Stimulated activated CD4-positive, alpha-beta T cell treated with anti-CD3 and anti-CD28 coated beads, Interleukin-12 subunit alpha, Interleukin-12 subunit beta, amount 100 ng/mL, for 48 hours (primary cell): ENCODE measurements at regions not wholly inside any gene's neighbourhood (a gene's known extent, or its start where the extent isn't known, plus 50 kb on each side); places are given as distances from the start of the nearest gene placed in this dataset.

Experiments
- DNase-seq, 3 donors: peaks; one replicate each; pipeline ENCODE4 v3.0.0-alpha.2; 2020; ENCODE audit warnings: low read depth in 2 of 3, low spot score in 1 of 3

DNA sequence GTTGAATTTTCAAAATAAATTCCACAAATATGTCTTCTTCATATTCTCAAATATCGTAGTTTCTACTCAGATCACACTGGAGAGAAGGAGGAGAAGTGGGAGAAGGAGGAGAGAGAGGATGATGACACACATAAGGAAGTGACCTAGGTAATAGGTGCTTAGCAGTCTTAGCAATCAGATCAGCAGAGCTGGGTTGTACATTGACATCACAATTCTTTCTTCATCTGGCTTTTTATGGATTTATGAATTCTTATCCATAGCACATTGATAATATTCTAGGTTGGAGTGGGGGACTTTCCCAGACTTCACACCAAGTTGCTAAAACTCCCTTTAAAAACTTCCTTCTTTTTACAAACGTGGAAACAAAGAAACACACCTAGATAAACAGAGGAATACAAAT is 86.9 kb downstream of the FGF9 start:
- DNase-seq, result no peak

GRCh38 chr13:21758441-21758840 is 87.6 kb downstream of the FGF9 start:
- no peak for DNase-seq

DNA sequence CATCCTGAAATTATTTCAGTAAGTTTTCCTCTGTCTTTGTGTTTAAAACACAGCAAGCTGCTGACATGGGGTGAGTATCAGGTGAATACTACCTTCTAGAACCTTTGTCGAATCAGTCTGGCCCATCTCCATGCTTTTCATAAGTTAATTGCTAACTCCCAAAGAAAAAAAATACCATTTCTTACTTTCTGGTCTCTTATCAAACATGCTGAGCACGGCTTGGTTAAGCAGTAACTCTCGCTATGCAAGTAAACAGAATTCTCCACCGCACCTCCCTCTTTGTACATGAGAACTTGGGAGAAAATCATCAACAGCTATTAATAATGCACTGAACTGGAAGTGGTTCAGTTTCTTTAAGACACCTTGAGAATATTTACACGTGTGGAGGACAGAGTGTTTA is 88.6 kb downstream of the FGF9 start:
- no peak for DNase-seq

- DNase-seq, result no peak
Measured at GRCh38 chr13:21759911-21760310, 89.0 kb downstream of the FGF9 start.

GRCh38 chr13:21761770-21762169 is 90.9 kb downstream of the FGF9 start:
- DNase-seq, result no peak

GRCh38 chr13:21762512-21762911 is 91.6 kb downstream of the FGF9 start:
- DNase-seq, result no peak

GRCh38 chr13:21767032-21767431 is 96.2 kb downstream of the FGF9 start:
- DNase-seq, result no peak

DNA sequence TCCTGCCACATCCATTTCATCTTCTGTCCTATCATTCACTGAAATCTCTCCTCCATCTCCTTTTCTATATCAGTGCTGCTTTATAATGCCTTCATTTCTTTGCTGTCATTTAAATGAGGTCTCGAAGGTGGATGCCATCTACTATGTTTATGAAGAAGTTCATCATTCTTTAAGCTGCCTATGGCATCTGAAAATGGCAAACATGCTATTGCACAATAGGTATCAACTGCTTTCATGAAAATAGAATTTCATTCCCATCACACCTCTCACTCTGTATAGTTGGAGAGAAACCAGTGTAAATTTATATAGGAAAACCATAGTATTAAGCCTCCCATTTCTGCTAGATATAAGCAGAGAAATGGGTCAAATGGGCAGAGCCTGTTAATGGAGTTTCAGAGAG is 100.2 kb downstream of the FGF9 start:
- no peak for DNase-seq

- DNase-seq, result no peak
Measured at GRCh38 chr13:21777166-21777565, 106.3 kb downstream of the FGF9 start.

GRCh38 chr13:21777813-21778212 is 106.9 kb downstream of the FGF9 start:
- DNase-seq, result no peak

- no peak for DNase-seq
Measured at GRCh38 chr13:21782736-21783135, 111.9 kb downstream of the FGF9 start.

GRCh38 chr13:21785990-21786389 is 115.1 kb downstream of the FGF9 start:
- no peak for DNase-seq

DNA sequence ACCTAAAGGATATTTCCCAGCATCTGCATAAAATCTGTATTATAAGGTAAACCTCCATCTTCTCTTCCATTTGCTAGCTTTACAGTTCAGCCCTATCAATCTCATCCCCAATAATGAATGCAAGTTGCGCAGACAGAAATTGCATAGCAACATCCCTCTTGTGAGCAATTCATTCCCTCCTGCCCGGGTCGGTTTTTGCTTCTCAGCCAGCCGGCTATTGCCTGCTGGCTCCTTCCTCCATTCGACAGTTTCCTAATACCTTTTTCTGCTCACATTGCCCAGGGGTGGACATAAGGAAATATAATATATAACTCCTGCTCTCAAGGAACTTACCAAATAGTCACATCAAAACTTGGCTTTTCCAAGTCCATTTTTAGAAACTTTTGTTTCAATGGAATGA is 125.2 kb downstream of the FGF9 start:
- DNase-seq, result no peak

DNA sequence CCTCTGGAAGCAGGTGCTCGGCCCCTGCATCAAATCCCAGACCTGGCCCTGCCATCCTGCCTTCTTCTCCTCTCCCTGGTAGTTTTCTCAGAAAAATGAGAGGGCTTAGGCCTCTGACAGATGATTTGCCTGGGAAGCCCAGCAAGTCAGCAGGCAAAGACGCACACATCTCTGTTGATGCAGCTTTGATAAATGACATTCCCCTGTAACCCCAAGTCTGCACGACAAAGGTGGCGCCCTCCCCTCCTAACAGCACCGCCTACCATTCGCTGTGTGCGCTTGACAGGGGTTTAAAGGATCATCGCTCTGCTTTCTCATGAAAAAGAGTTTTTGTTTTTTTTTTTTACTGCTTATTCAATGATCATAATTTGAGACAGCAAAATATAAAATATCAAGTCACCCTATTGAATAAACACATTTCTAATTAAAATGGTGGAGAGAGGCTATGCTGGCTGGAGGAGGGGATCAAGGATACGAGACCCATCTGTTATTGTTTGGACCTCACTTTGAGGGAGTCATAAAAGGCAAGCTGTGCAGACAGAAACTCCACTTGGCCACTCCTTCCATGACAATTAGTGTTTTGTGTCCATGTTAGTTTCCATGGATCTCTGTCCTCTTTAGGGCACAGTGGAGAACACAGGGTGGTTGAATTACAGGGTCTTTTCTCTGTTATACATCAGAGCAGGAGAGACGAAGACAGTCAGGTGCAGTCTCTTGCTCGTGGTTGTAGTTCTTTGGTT is 126.1 kb downstream of the FGF9 start:
- DNase-seq, result no peak

GRCh38 chr13:21797736-21798135 is 126.9 kb downstream of the FGF9 start:
- no peak for DNase-seq

GRCh38 chr13:21798181-21798580 is 127.3 kb downstream of the FGF9 start:
- no peak for DNase-seq

GRCh38 chr13:21799671-21800070 is 128.8 kb downstream of the FGF9 start:
- no peak for DNase-seq

GRCh38 chr13:21800837-21801616 is 130.2 kb downstream of the FGF9 start:
- no peak for DNase-seq

GRCh38 chr13:21805733-21806132 is 134.9 kb downstream of the FGF9 start:
- DNase-seq, result no peak

DNA sequence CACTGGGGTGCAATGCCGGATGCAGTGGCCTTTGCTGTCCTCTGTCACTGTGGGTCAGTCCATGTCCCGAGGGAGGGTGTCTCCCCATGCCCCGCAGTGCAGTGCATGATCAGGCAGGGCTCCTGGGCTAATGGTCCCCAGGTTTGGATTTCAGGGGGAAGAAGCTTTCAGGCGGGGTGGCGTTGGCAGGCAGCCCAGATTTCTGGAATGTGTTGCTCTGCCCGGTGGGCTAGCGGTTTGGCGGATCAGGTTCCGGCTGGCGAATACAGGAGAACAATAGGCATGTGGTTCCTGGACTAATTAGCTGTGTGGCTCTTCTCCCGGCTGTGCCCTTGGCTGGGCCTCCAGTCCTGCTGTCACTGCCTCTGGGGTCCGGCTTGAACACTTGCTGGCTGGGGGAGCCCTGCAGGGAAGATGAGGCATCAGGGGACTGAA is 141.3 kb downstream of the FGF9 start:
- DNase-seq, result no peak

DNA sequence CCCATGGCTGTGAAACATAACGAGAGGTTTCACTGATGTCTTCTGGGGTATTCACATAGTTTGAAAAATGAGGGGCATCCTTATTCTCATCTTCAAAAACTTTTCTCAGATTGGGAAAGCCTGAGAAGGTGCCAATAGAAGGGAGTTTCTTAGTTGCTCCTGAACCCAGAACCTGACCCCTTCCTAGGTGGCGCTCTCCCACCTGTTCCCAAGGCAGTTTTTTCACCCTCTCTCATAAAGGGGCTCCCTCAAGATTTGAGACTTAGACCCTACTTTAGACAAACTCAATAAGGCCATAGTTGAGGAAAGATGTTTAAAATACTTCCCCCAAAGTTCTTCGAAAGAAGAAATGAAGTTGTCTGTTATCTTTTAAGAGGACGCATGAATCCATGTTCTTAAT is 142.2 kb downstream of the FGF9 start:
- DNase-seq, result no peak

GRCh38 chr13:21813844-21814243 is 143.0 kb downstream of the FGF9 start:
- DNase-seq, result no peak

- DNase-seq, result no peak
Measured at GRCh38 chr13:21814604-21815003, 143.7 kb downstream of the FGF9 start.
